Ishikawa (cell line): ENCODE measurements at regions not wholly inside any gene's neighbourhood (a gene's known extent, or its start where the extent isn't known, plus 50 kb on each side); places are given as distances from the start of the nearest gene placed in this dataset.

Source experiments
- CEBPB ChIP-seq: IDR thresholded peaks from 2 replicates; pipeline ENCODE4 v1.6.1; 2012
- CREB1 ChIP-seq: IDR thresholded peaks from 2 replicates; pipeline ENCODE4 v1.6.1; 2012; ENCODE audit warnings: low read depth
- EGR1 ChIP-seq: IDR thresholded peaks from 2 replicates; pipeline ENCODE4 v1.6.1; 2012
- EP300 ChIP-seq: IDR thresholded peaks from 2 replicates; pipeline ENCODE4 v1.6.1; 2012; ENCODE audit warnings: borderline replicate concordance
- FOXM1 ChIP-seq: IDR thresholded peaks from 2 replicates; pipeline ENCODE4 v1.6.1; 2012; ENCODE audit warnings: low read depth, borderline replicate concordance
- NFIC ChIP-seq: IDR thresholded peaks from 2 replicates; pipeline ENCODE4 v1.6.1; 2012
- RAD21 ChIP-seq: IDR thresholded peaks from 2 replicates; pipeline ENCODE4 v1.6.1; 2012; ENCODE audit warnings: low read depth
- TAF1 ChIP-seq: IDR thresholded peaks from 2 replicates; pipeline ENCODE4 v1.6.1; 2012; ENCODE audit warnings: low read depth, mild to moderate bottlenecking
- TCF12 ChIP-seq: IDR thresholded peaks from 2 replicates; pipeline ENCODE4 v1.6.1; 2012; ENCODE audit warnings: low read depth
- TEAD4 ChIP-seq: IDR thresholded peaks from 2 replicates; pipeline ENCODE4 v1.6.1; 2012
- YY1 ChIP-seq: IDR thresholded peaks from 2 replicates; pipeline ENCODE4 v1.6.1; 2012; ENCODE audit warnings: low read depth
- ZBTB7A ChIP-seq: IDR thresholded peaks from 2 replicates; pipeline ENCODE4 v1.6.1; 2012; ENCODE audit warnings: low read depth
- TF ChIP-seq, protein P1 (sequence below): IDR thresholded peaks from 2 replicates; pipeline ENCODE4 v1.6.1; 2012
- TF ChIP-seq, protein P2 (sequence below): IDR thresholded peaks from 2 replicates; pipeline ENCODE4 v1.6.1; 2012; ENCODE audit warnings: low read depth, mild to moderate bottlenecking
- TF ChIP-seq, protein P3 (sequence below): IDR thresholded peaks from 2 replicates; pipeline ENCODE4 v1.6.1; 2012

DNA sequence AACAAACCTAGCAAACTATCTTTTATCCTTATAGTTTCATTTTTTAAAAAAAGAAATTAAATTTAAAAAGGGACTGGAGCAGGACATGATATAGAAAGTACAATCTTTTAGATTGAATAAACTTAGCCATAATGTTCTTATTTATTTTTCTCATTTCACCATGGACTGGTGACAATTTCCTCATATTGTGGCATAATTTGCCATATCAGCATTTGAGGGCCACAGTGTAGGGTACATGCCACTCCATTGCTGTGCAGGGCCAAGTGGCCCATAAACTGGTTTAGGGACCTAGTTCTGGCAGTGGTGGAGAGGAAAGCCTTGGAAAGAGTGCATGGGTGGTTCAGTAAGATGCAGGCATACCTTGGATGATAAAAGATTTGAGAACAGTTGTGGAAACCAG, 232.9 kb upstream of the ELL2 start:
- no peak for TF ChIP-seq TAF1

DNA sequence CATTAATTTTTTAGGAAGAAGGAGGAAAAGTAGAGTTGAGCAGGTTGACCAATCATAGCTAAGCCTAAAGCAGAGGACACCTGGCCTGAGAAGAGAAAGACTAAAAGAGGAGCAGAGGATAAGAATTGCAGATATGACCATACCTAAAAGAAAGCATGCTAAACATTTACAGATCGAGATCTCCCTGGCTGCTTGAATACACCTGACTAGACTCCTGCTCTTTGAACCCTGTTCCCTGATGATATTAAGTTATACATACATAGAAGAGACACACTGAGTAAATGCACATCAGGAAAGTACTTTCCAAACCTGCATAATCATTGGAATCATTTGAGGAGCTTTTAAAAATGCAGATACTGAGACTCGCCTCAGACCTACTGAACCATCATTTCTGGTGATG, 232.3 kb upstream of the ELL2 start:
- TF ChIP-seq TCF12: no peak
- TF ChIP-seq FOXM1: no peak
- TF ChIP-seq YY1: no peak
- no peak for TF ChIP-seq EP300
- TF ChIP-seq ZBTB7A: no peak
- TF ChIP-seq, protein P1, sequence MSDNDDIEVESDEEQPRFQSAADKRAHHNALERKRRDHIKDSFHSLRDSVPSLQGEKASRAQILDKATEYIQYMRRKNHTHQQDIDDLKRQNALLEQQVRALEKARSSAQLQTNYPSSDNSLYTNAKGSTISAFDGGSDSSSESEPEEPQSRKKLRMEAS: no peak
- TF ChIP-seq, protein P2, sequence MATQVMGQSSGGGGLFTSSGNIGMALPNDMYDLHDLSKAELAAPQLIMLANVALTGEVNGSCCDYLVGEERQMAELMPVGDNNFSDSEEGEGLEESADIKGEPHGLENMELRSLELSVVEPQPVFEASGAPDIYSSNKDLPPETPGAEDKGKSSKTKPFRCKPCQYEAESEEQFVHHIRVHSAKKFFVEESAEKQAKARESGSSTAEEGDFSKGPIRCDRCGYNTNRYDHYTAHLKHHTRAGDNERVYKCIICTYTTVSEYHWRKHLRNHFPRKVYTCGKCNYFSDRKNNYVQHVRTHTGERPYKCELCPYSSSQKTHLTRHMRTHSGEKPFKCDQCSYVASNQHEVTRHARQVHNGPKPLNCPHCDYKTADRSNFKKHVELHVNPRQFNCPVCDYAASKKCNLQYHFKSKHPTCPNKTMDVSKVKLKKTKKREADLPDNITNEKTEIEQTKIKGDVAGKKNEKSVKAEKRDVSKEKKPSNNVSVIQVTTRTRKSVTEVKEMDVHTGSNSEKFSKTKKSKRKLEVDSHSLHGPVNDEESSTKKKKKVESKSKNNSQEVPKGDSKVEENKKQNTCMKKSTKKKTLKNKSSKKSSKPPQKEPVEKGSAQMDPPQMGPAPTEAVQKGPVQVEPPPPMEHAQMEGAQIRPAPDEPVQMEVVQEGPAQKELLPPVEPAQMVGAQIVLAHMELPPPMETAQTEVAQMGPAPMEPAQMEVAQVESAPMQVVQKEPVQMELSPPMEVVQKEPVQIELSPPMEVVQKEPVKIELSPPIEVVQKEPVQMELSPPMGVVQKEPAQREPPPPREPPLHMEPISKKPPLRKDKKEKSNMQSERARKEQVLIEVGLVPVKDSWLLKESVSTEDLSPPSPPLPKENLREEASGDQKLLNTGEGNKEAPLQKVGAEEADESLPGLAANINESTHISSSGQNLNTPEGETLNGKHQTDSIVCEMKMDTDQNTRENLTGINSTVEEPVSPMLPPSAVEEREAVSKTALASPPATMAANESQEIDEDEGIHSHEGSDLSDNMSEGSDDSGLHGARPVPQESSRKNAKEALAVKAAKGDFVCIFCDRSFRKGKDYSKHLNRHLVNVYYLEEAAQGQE: no peak
- TF ChIP-seq EGR1: no peak
- no peak for TF ChIP-seq TAF1
- TF ChIP-seq, protein P3, sequence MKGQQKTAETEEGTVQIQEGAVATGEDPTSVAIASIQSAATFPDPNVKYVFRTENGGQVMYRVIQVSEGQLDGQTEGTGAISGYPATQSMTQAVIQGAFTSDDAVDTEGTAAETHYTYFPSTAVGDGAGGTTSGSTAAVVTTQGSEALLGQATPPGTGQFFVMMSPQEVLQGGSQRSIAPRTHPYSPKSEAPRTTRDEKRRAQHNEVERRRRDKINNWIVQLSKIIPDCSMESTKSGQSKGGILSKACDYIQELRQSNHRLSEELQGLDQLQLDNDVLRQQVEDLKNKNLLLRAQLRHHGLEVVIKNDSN: no peak
- no peak for TF ChIP-seq TEAD4
- no peak for TF ChIP-seq RAD21
- TF ChIP-seq CREB1: no peak
- TF ChIP-seq NFIC: no peak
- TF ChIP-seq CEBPB: no peak

DNA sequence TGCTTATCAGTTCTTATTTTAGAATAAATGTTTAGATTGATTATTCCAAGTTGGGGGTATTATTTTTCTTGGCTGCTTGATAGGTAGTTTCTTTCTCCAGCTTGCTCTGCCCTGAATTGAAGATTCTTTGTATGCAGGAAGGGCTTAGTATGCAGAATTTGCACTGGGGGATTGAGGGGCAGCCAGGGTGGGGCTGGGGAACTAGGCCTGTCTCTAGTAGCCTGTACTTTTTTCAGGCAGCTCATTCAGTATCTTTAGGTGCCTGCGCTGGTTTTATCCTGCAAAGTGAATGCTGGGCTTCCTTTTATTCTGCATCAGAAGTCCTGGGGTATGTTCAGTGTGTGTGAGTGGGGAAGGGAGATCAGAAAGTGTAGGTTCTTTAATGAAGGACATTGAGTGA, 228.3 kb upstream of the ELL2 start:
- TF ChIP-seq YY1 (no peak), FOXM1 (no peak), EP300 (no peak), EGR1 (no peak)
- TF ChIP-seq, protein P3: no peak

DNA sequence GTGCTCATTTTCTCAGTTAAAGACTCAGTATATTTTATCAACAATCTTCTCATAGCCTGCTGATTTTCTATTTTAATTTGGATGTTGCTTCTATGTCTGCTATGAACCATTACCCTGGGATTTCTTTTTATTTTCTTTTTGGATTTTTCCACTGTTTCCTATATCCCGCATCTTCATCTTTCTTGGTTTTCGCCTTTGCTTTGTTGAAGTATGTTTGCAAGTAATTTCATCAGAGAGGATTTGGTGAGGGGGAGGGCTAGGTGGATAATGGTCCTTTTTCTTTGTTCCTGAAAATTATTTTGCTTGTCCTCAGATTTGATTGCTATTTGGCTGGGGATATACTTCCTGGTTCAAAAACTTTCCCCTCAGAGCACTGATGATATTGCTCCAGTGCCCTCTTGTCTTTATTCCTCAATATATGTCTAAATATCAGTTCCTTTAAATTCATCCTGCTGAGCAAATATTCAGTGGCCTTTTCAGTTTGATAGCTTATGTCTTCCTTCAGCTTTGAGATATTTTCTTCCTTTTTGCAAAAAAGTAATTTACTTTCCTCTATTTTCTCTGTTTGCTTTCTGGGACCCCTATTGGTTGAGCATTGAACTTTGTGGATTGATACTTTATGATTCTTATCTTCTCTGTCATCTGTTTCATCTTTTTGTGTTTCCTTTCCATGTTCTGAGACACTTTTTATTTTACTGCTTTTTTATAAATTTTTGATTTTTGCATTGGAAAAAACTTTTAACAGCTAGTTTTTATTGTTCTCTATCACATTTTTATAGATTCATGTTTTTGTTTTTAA, 227.6 kb upstream of the ELL2 start:
- TF ChIP-seq CREB1 (no peak), YY1 (no peak), NFIC (no peak), EGR1 (no peak), CEBPB (no peak), EP300 (no peak), TAF1 (no peak), TEAD4 (no peak), FOXM1 (no peak)
- TF ChIP-seq, protein P2: no peak
- TF ChIP-seq, protein P1: no peak

DNA sequence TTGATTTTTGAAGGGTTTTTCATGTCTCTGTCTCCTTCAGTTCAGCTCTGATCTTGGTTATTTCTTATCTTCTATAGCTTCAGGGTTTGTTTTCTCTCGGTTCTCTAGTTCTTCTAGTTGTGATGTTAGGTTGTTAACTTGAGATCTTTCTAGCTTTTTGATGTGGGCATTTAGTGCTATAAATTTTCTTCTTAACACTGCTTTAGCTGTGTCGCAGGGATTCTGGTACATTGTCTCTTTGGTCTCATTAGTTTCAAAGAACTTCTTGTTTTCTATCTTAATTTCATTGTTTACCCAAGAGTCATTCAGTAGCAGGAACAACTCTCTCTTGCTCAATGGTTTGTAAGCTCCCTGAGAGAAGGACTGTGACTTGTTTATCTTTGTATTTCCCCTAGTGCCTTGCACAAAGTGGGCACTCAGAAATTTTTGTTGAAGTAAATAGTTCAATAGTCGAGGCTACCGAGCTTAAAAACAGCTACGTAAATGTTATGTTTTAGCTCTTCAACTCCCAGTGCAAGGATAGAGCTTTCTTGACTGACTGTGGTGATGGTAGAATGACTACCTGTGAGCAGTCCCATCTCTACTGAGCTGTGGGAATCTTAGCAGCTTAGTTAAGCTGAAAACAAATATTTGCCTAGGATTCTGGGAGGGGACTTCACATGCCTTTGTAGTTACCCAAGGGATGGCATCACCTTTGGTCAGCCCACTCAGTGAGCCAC, 225.8 kb upstream of the ELL2 start:
- no peak for TF ChIP-seq YY1

DNA sequence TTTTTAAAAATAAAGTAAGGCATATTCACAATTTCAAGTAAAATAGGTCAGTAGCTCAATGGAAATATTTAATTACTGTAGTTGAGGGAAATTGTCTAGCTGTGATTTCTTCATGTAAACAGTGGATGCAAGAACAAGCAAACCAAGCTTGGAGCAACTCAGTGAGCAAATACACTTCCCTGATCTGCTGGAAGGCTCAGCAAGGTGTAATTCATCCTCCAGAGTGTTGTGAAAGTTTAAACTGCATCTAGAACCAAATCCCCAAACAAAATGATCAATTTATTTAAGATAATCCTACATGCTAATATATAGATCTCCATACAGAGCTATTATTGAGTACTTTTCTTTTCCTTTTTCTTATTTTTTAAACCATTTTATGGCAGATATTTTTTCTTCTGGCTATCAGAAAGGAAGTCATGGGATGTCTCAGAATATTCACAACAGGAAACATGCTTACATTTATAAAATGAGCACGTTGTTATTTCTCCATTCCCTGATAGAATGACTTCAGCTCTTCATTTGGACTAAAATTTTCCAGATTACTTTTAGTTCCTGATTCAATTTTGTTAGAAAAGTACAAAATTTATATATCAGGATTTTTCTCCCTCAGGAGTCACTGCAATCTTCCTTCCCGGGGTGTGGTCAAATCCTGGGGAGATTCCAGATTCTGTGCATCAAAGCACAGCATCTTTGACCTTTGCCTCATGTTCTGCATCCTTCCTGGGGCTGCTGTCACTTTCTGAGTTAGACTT, 219.2 kb upstream of the ELL2 start:
- TF ChIP-seq, protein P3: no peak
- TF ChIP-seq TCF12 (no peak), CREB1 (no peak), TAF1 (no peak), ZBTB7A (no peak), TEAD4 (no peak), EP300 (no peak), CEBPB (no peak)
